Brain microvascular endothelial cell (primary cell): ENCODE measurements at regions not wholly inside any gene's neighbourhood (a gene's known extent, or its start where the extent isn't known, plus 50 kb on each side); places are given as distances from the start of the nearest gene placed in this dataset.

Experiments used
- DNase-seq: peaks from one replicate; pipeline ENCODE4 v3.0.0-alpha.2; 2020
- H3K27ac ChIP-seq: fragments of 250-450 bp; sonication (Bioruptor Pico); 2 replicates; pipeline ENCODE4 v1.5.1; 2020; ENCODE audit warnings: mild to moderate bottlenecking, moderate library complexity
- H3K27me3 ChIP-seq: fragments of 250-450 bp; sonication (Bioruptor Pico); replicated peaks from 2 replicates; pipeline ENCODE4 v1.5.1; 2020; ENCODE audit warnings: mild to moderate bottlenecking
- H3K36me3 ChIP-seq: fragments of 250-450 bp; sonication (Bioruptor Pico); replicated peaks from 2 replicates; pipeline ENCODE4 v1.5.1; 2020; ENCODE audit warnings: mild to moderate bottlenecking
- H3K4me3 ChIP-seq: 2 replicates; pipeline ENCODE4 v1.5.1; 2011; ENCODE audit warnings: low read depth, mild to moderate bottlenecking, control low read depth, low read length, moderate library complexity
- in situ Hi-C: cut with HindIII; loops from 2 replicates; pipeline ENCODE4 v1.10.0; 2017; ENCODE audit warnings: low sequenced_read_pairs, low pct_ligation_motif_present
- TF ChIP-seq, protein P1 (sequence below): IDR thresholded peaks from 2 replicates; pipeline ENCODE4 v1.5.1; 2011; ENCODE audit warnings: low read depth, mild to moderate bottlenecking, moderate library complexity, low read length, control low read depth, inconsistent platforms; ENCODE audit errors: missing control alignments

DNA sequence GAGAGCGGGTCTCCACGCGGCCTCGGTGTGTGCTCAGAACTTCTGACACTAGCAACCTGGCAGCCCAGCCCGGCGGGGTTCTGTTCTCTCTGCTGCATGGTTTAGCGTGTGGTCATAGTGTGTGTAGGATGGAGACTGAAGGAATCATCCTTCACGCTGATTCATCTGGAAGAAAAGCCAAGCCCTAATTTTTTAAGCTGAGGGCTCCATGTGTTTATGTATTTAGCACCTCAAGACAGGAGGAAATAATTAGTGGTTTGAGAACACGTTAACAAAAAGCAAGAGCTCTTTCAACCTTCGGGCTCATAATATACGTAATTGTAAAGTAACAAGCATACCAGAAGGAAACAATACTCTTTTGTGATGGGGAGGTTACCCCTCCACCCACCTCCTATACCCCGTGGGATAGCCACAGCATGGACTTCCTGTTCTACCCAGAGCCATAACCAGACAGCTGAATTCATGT, 504.6 kb upstream of the MKI67 start:
- Histone ChIP-seq H3K27ac (no peak overlapping the region), H3K27me3 (no peaks in the 10 kb centered on the region), H3K4me3 (no peak overlapping the region), H3K36me3 (no peaks in the 10 kb centered on the region)
- in situ Hi-C loops: no loop called here
- DNase-seq: no peak
- TF ChIP-seq, protein P1, sequence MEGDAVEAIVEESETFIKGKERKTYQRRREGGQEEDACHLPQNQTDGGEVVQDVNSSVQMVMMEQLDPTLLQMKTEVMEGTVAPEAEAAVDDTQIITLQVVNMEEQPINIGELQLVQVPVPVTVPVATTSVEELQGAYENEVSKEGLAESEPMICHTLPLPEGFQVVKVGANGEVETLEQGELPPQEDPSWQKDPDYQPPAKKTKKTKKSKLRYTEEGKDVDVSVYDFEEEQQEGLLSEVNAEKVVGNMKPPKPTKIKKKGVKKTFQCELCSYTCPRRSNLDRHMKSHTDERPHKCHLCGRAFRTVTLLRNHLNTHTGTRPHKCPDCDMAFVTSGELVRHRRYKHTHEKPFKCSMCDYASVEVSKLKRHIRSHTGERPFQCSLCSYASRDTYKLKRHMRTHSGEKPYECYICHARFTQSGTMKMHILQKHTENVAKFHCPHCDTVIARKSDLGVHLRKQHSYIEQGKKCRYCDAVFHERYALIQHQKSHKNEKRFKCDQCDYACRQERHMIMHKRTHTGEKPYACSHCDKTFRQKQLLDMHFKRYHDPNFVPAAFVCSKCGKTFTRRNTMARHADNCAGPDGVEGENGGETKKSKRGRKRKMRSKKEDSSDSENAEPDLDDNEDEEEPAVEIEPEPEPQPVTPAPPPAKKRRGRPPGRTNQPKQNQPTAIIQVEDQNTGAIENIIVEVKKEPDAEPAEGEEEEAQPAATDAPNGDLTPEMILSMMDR: no peak

DNA sequence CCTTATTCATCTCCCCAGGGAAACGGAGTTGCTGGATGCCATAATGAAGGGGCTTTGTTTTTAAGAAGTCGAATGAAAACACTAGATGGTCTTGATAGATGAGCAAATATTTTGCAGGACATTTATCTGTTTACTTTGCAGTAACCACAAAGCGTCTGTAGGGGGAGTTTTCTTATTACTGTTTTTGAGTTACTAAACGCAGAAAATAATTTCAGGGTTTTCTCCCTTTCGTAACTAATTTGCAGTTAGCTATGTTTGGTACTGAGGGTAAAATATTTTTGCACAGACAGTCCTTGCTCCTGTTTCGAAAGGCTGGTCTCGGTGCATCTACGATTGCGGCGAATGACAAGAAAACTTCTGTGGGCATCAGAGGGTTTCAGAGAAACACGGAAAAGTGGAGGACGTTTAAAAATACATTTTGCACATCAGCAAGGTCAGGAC, 505.6 kb upstream of the MKI67 start:
- peak; percentile 4 for DNase-seq
- Histone ChIP-seq H3K36me3 (no peaks in the 10 kb centered on the region), H3K4me3 (no peak overlapping the region), H3K27ac (no peak overlapping the region), H3K27me3 (no peaks in the 10 kb centered on the region)
- TF ChIP-seq, protein P1: peak; percentile 16
- in situ Hi-C loops: no loop called here

GRCh38 chr10:128632694-128633093, 506.5 kb upstream of the MKI67 start:
- H3K4me3 ChIP-seq: no peak overlapping the region
- TF ChIP-seq, protein P1: no peak
- in situ Hi-C loops: no loop called here
- H3K27me3 ChIP-seq: no peaks in the 10 kb centered on the region
- no peak for DNase-seq
- no peaks in the 10 kb centered on the region for H3K36me3 ChIP-seq
- H3K27ac ChIP-seq: no peak overlapping the region

GRCh38 chr10:128633864-128634540, 507.8 kb upstream of the MKI67 start:
- Histone ChIP-seq H3K27ac (no peak overlapping the region), H3K4me3 (no peak overlapping the region), H3K27me3 (no peaks in the 10 kb centered on the region), H3K36me3 (no peaks in the 10 kb centered on the region)
- TF ChIP-seq, protein P1: no peak
- in situ Hi-C loops: no loop called here
- DNase-seq: no peak

DNA sequence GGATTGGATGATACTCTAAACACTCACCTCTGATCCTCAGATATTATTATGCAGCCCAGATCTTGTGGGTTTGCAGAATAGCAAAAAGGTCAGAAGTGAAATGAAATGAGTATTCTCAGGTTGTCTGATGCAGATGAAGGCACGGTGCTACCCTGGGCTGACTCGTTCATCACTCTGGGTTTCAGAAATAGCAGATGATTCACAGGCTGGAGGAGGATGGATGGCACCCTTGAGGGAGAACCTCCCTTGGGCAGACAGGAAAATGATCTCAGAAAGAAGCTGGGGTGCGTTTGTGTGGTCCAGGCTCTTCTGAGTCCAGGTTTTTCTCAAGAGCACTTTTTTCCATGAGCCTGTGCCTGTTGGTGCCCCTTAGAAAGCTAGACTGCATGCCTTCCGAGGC, 515.8 kb upstream of the MKI67 start:
- TF ChIP-seq, protein P1: no peak
- no peak overlapping the region for H3K27ac ChIP-seq
- in situ Hi-C loops: no loop called here
- DNase-seq: no peak
- H3K27me3 ChIP-seq: no peaks in the 10 kb centered on the region
- no peak overlapping the region for H3K4me3 ChIP-seq
- no peaks in the 10 kb centered on the region for H3K36me3 ChIP-seq

GRCh38 chr10:128642502-128642901, 516.3 kb upstream of the MKI67 start:
- H3K27ac ChIP-seq: no peak overlapping the region
- no peak for DNase-seq
- in situ Hi-C loops: no loop called here

More at GRCh38 chr10:128642502-128642901, 516.3 kb upstream of the MKI67 start:
- H3K36me3 ChIP-seq: no peaks in the 10 kb centered on the region
- TF ChIP-seq, protein P1: no peak
- no peak overlapping the region for H3K4me3 ChIP-seq
- no peaks in the 10 kb centered on the region for H3K27me3 ChIP-seq
